HL-60 (cell line): ENCODE measurements at regions not wholly inside any gene's neighbourhood (a gene's known extent, or its start where the extent isn't known, plus 50 kb on each side); places are given as distances from the start of the nearest gene placed in this dataset.

Source experiments
- DNase-seq, 2 experiments: peaks; one replicate each; pipeline ENCODE4 v3.0.0-alpha.2; 2010 to 2020; ENCODE audit warnings: low read depth in 1 of 2, low spot score in 1 of 2
- H3K27ac ChIP-seq: fragments of 250-450 bp; sonication (Bioruptor Pico); replicated peaks from 2 replicates; pipeline ENCODE4 v1.5.1; 2020; ENCODE audit warnings: mild to moderate bottlenecking, moderate library complexity
- H3K27me3 ChIP-seq: fragments of 250-450 bp; sonication (Bioruptor Pico); 2 replicates; pipeline ENCODE4 v1.5.1; 2021; ENCODE audit warnings: mild to moderate bottlenecking, moderate library complexity; ENCODE audit not compliant: insufficient read depth, poor library complexity, severe bottlenecking
- H3K4me3 ChIP-seq: replicated peaks from 2 replicates; pipeline ENCODE4 v1.5.1; 2011; ENCODE audit warnings: mild to moderate bottlenecking, control low read depth, low read length; ENCODE audit not compliant: insufficient read depth
- CTCF ChIP-seq: IDR thresholded peaks from one replicate; pipeline ENCODE4 v1.5.1; 2011; ENCODE audit warnings: low read length, control low read depth, inconsistent platforms; ENCODE audit not compliant: insufficient read depth
- GABPA ChIP-seq: IDR thresholded peaks from 2 replicates; pipeline ENCODE4 v1.6.1; 2012; ENCODE audit warnings: low read depth
- POLR2AphosphoS5 ChIP-seq: IDR thresholded peaks from 2 replicates; pipeline ENCODE4 v1.6.1; 2012; ENCODE audit warnings: low read depth
- REST ChIP-seq: IDR thresholded peaks from 2 replicates; pipeline ENCODE4 v1.6.1; 2012; ENCODE audit warnings: low read depth; ENCODE audit not compliant: insufficient replicate concordance
- SPI1 ChIP-seq: IDR thresholded peaks from 2 replicates; pipeline ENCODE4 v1.6.1; 2012; ENCODE audit warnings: low read depth, mild to moderate bottlenecking, borderline replicate concordance

DNA sequence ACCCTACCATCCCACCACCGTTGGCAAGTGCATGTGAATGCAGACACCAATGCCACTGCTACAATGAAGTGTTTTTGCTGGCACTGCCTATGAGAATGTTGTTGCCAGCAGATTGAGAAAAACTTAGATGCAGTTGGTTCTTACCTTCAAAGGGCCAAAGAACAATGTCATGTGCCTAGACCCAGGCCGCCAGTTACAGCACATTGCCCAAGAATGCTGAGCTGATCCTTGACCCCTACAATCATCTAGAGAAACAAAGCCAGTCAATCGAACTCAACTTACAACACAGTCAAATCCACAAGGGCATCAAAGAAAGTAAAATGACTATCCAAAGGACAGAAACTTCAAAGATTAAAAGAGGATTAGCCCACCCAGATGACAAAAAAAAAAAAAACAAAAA lies 102.4 kb upstream of the SPIN4 start:
- no peak for DNase-seq
- Histone ChIP-seq H3K27ac (no peak overlapping the region), H3K27me3 (no peaks in the 10 kb centered on the region), H3K4me3 (no peak overlapping the region)
- TF ChIP-seq POLR2AphosphoS5 (no peak), GABPA (no peak), CTCF (no peak), SPI1 (no peak), REST (no peak)

GRCh38 chrX:63441717-63442116 lies 90.6 kb upstream of the SPIN4 start:
- DNase-seq: no peak
- Histone ChIP-seq H3K27ac (no peak overlapping the region), H3K27me3 (no peaks in the 10 kb centered on the region), H3K4me3 (no peak overlapping the region)
- TF ChIP-seq SPI1 (no peak), GABPA (no peak)

GRCh38 chrX:63439580-63439979 lies 88.4 kb upstream of the SPIN4 start:
- Histone ChIP-seq H3K27me3 (no peaks in the 10 kb centered on the region), H3K27ac (no peak overlapping the region), H3K4me3 (no peak overlapping the region)
- no peak for TF ChIP-seq POLR2AphosphoS5
- no peak for TF ChIP-seq REST
- no peak for TF ChIP-seq CTCF
- no peak for TF ChIP-seq GABPA
- TF ChIP-seq SPI1: no peak
- no peak for DNase-seq

DNA sequence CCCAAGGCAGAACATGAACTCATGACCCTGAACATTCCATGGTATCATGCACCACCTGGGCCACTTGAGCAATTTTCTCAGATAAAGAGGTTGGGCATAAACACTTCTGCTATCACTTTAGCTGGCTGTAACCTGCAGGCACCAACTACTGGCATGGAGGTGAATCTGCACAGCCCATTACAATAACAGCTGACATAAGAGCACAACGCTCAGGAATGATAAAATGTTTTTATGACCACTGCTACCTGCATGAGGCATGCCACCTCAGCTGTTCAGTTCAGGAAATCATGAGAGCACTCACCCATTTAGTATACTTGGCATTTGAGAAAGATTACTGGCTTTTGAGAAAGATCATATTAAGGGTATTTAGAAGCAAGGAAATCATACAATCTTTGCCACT lies 85.7 kb upstream of the SPIN4 start:
- H3K27ac ChIP-seq: no peak overlapping the region
- H3K27me3 ChIP-seq: no peaks in the 10 kb centered on the region
- TF ChIP-seq SPI1 (no peak), CTCF (no peak), REST (no peak), POLR2AphosphoS5 (no peak), GABPA (no peak)
- no peak overlapping the region for H3K4me3 ChIP-seq
- DNase-seq: no peak
